ENCODE measurements at regions not wholly inside any gene's neighbourhood (a gene's known extent, or its start where the extent isn't known, plus 50 kb on each side); places are given as distances from the start of the nearest gene placed in this dataset.

GRCh38 chr1:173332026-173332425 is 124.9 kb upstream of the TNFSF4 start:
- Mint-ChIP-seq H3K36me3 (ENCODE audit: insufficient read depth, unreplicated experiment) (no peaks in the 10 kb centered on the region), H3K4me1 (ENCODE audit: low read depth, unreplicated experiment) (no peaks in the 10 kb centered on the region), H3K27ac (ENCODE audit: unreplicated experiment) (no peak overlapping the region), H3K4me3 (ENCODE audit: unreplicated experiment) (no peak overlapping the region), H3K9me3 (ENCODE audit: unreplicated experiment) (no peaks in the 10 kb centered on the region), H3K27me3 (ENCODE audit: insufficient read depth, unreplicated experiment) (no peaks in the 10 kb centered on the region)
- no peak overlapping the region for H3K4me3 ChIP-seq (ENCODE audit: low read depth, low read length)
- H3K4me1 ChIP-seq = no peaks in the 10 kb centered on the region
- BruUV-seq (replicated peaks) = no TSS peak
- no peak for DNase-seq
- no peaks in the 10 kb centered on the region for H3K36me3 ChIP-seq (ENCODE audit: control insufficient read depth, insufficient read depth, low read length)
- intact Hi-C loops (cut with micrococcal nuclease; ENCODE audit: unreplicated experiment) = no loop called here
- CTCF ChIA-PET = no interaction called here
- POLR2A ChIA-PET = no interaction called here
- no peaks in the 10 kb centered on the region for H3K9me3 ChIP-seq
- H3K27me3 ChIP-seq (replicated peaks; ENCODE audit: control insufficient read depth, insufficient read depth, low read length) = no peaks in the 10 kb centered on the region
- TF ChIP-seq CTCF (IDR thresholded peaks at IDR 0.05; ENCODE audit: insufficient read depth in 1 of 2, low read depth in 1 of 2, low read length in 1 of 2, severe bottlenecking in 1 of 2, unreplicated experiment in 1 of 2) = no peak

GRCh38 chr1:173333581-173333980 is 126.5 kb upstream of the TNFSF4 start:
- Histone ChIP-seq H3K9me3 (no peaks in the 10 kb centered on the region), H3K27me3 (replicated peaks; ENCODE audit: control insufficient read depth, insufficient read depth, low read length) (no peaks in the 10 kb centered on the region), H3K4me3 (ENCODE audit: low read depth, low read length) (no peak overlapping the region), H3K4me1 (no peaks in the 10 kb centered on the region), H3K36me3 (ENCODE audit: control insufficient read depth, insufficient read depth, low read length) (no peaks in the 10 kb centered on the region)
- no peak for TF ChIP-seq CTCF (IDR thresholded peaks at IDR 0.05; ENCODE audit: insufficient read depth in 1 of 2, low read depth in 1 of 2, low read length in 1 of 2, severe bottlenecking in 1 of 2, unreplicated experiment in 1 of 2)
- no TSS peak for BruUV-seq (replicated peaks)
- POLR2A ChIA-PET = no interaction called here
- intact Hi-C loops (cut with micrococcal nuclease; ENCODE audit: unreplicated experiment) = no loop called here
- Mint-ChIP-seq H3K27me3 (ENCODE audit: insufficient read depth, unreplicated experiment) (no peaks in the 10 kb centered on the region), H3K27ac (ENCODE audit: unreplicated experiment) (no peak overlapping the region), H3K9me3 (ENCODE audit: unreplicated experiment) (no peaks in the 10 kb centered on the region), H3K4me1 (ENCODE audit: low read depth, unreplicated experiment) (no peaks in the 10 kb centered on the region), H3K36me3 (ENCODE audit: insufficient read depth, unreplicated experiment) (no peaks in the 10 kb centered on the region), H3K4me3 (ENCODE audit: unreplicated experiment) (no peak overlapping the region)
- CTCF ChIA-PET = no interaction called here
- DNase-seq = no peak

- POLR2A ChIA-PET = no interaction called here
- intact Hi-C loops (cut with micrococcal nuclease; ENCODE audit: unreplicated experiment) = no loop called here
- H3K27me3 ChIP-seq (replicated peaks; ENCODE audit: control insufficient read depth, insufficient read depth, low read length) = no peaks in the 10 kb centered on the region
Measured at GRCh38 chr1:173337126-173337525, 130.0 kb upstream of the TNFSF4 start.

More at GRCh38 chr1:173337126-173337525, 130.0 kb upstream of the TNFSF4 start:
- DNase-seq = no peak
- H3K9me3 ChIP-seq = no peaks in the 10 kb centered on the region
- no peaks in the 10 kb centered on the region for H3K36me3 ChIP-seq (ENCODE audit: control insufficient read depth, insufficient read depth, low read length)
- Mint-ChIP-seq H3K36me3 (ENCODE audit: insufficient read depth, unreplicated experiment) (no peaks in the 10 kb centered on the region), H3K27me3 (ENCODE audit: insufficient read depth, unreplicated experiment) (no peaks in the 10 kb centered on the region), H3K27ac (ENCODE audit: unreplicated experiment) (no peak overlapping the region), H3K4me1 (ENCODE audit: low read depth, unreplicated experiment) (no peaks in the 10 kb centered on the region), H3K9me3 (ENCODE audit: unreplicated experiment) (no peaks in the 10 kb centered on the region), H3K4me3 (ENCODE audit: unreplicated experiment) (no peak overlapping the region)
- CTCF ChIA-PET = no interaction called here
- TF ChIP-seq CTCF (IDR thresholded peaks at IDR 0.05; ENCODE audit: insufficient read depth in 1 of 2, low read depth in 1 of 2, low read length in 1 of 2, severe bottlenecking in 1 of 2, unreplicated experiment in 1 of 2) = no peak
- H3K4me3 ChIP-seq (ENCODE audit: low read depth, low read length) = no peak overlapping the region
- BruUV-seq (replicated peaks) = no TSS peak
- H3K4me1 ChIP-seq = no peaks in the 10 kb centered on the region; the same call in 1 of the 2 replicates
